ENCODE measurements at regions not wholly inside any gene's neighbourhood (a gene's known extent, or its start where the extent isn't known, plus 50 kb on each side); places are given as distances from the start of the nearest gene placed in this dataset.

DNA sequence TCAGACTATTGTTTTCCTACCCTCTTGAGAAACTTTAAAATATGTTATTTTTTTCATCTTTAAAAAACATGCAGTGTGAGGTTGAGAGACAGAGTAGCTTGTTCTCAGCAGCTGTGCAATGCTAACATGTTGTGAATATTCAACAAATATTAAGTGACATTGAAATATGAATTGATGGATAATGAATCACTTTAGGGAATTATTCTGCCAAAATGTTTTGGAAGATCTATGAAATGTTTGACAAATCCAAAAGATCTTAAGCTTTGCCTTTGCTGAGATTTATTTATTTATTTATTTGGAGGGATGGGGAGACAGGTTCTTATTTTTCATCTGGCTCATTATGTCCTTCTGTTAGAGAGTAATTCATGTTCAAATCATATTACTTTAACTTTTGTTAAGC, 680.1 kb upstream of the CXADR start:
- DNase-seq (no peak), FAIRE-seq (no peak)
- no peaks in the 10 kb centered on the region for H3K27me3 ChIP-seq (ENCODE audit: control insufficient read depth, insufficient read depth, low read length)
- intact Hi-C loops (cut with DNase I): no loop called here
- no peak overlapping the region for H3K27ac ChIP-seq (ENCODE audit: low read depth in 2 of 2, low read length in 2 of 2)
- no peaks in the 10 kb centered on the region for H3K9me3 ChIP-seq (ENCODE audit: control insufficient read depth in 2 of 3, insufficient read depth in 1 of 3, low read length in 3 of 3)
- no peaks in the 10 kb centered on the region for H3K4me1 ChIP-seq (ENCODE audit: control insufficient read depth in 2 of 3, insufficient read depth in 2 of 3, low read depth in 1 of 3, low read length in 3 of 3)
- H3K9ac ChIP-seq (ENCODE audit: low read length in 3 of 3): no peak overlapping the region
- H3K4me3 ChIP-seq (ENCODE audit: low read length in 3 of 3): no peak overlapping the region
- TF ChIP-seq, protein P1, sequence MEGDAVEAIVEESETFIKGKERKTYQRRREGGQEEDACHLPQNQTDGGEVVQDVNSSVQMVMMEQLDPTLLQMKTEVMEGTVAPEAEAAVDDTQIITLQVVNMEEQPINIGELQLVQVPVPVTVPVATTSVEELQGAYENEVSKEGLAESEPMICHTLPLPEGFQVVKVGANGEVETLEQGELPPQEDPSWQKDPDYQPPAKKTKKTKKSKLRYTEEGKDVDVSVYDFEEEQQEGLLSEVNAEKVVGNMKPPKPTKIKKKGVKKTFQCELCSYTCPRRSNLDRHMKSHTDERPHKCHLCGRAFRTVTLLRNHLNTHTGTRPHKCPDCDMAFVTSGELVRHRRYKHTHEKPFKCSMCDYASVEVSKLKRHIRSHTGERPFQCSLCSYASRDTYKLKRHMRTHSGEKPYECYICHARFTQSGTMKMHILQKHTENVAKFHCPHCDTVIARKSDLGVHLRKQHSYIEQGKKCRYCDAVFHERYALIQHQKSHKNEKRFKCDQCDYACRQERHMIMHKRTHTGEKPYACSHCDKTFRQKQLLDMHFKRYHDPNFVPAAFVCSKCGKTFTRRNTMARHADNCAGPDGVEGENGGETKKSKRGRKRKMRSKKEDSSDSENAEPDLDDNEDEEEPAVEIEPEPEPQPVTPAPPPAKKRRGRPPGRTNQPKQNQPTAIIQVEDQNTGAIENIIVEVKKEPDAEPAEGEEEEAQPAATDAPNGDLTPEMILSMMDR (IDR thresholded peaks at IDR 0.05; ENCODE audit: borderline replicate concordance, extremely low read depth, insufficient read depth): no peak
- H3K36me3 ChIP-seq (ENCODE audit: control insufficient read depth in 2 of 3, insufficient read depth in 3 of 3, low read length in 3 of 3): no peaks in the 10 kb centered on the region

DNA sequence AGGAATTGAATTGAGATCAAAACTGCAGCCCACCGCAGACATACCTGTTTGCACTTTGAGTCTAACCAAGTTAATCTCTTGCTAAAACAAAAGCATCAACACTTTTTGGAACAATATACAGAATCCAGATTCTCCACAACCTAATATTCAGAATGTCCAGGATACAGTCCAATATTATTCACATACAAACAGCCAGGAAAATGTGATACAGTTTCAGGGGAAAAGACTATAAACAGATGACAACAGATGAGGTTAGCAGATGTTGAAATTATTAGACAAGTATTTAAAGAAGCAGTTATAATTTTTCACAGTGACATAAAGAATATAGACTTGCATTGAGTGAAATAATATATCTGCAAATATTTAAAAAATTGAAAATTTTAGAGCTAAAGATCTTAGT, 678.1 kb upstream of the CXADR start:
- Histone ChIP-seq H3K9me3 (ENCODE audit: control insufficient read depth in 2 of 3, insufficient read depth in 1 of 3, low read length in 3 of 3) (no peaks in the 10 kb centered on the region), H3K36me3 (ENCODE audit: control insufficient read depth in 2 of 3, insufficient read depth in 3 of 3, low read length in 3 of 3) (no peaks in the 10 kb centered on the region), H3K9ac (ENCODE audit: low read length in 3 of 3) (no peak overlapping the region), H3K27ac (ENCODE audit: low read depth in 2 of 2, low read length in 2 of 2) (no peak overlapping the region), H3K4me1 (ENCODE audit: control insufficient read depth in 2 of 3, insufficient read depth in 2 of 3, low read depth in 1 of 3, low read length in 3 of 3) (no peaks in the 10 kb centered on the region), H3K27me3 (ENCODE audit: control insufficient read depth, insufficient read depth, low read length) (no peaks in the 10 kb centered on the region), H3K4me3 (ENCODE audit: low read length in 3 of 3) (no peak overlapping the region)
- intact Hi-C loops (cut with DNase I): no loop called here
- DNase-seq: no peak
- no peak for FAIRE-seq
- TF ChIP-seq, protein P1 (IDR thresholded peaks at IDR 0.05; ENCODE audit: borderline replicate concordance, extremely low read depth, insufficient read depth): no peak

DNA sequence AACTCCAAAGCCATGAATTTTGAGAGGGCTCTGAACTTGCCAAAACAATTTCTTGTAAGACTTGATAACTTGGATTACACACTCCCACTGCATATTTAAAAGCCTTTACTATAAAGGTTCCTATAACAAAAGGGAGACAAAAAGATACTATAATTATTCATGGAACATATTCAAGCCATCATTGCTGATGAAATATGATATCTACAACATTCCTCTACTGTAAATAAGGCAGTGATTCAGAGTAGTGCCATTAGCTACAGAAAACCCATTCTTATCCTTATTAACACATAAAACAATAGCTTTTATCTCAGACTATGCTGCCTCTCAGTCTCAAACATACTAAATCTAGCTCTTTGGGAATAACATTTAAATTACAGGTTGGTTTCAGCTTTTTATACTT, 675.5 kb upstream of the CXADR start:
- H3K9me3 ChIP-seq (ENCODE audit: control insufficient read depth in 2 of 3, insufficient read depth in 1 of 3, low read length in 3 of 3): no peaks in the 10 kb centered on the region
- no peaks in the 10 kb centered on the region for H3K4me1 ChIP-seq (ENCODE audit: control insufficient read depth in 2 of 3, insufficient read depth in 2 of 3, low read depth in 1 of 3, low read length in 3 of 3)
- intact Hi-C loops (cut with DNase I): no loop called here
- FAIRE-seq: no peak
- no peaks in the 10 kb centered on the region for H3K36me3 ChIP-seq (ENCODE audit: control insufficient read depth in 2 of 3, insufficient read depth in 3 of 3, low read length in 3 of 3)
- TF ChIP-seq, protein P1 (IDR thresholded peaks at IDR 0.05; ENCODE audit: borderline replicate concordance, extremely low read depth, insufficient read depth): no peak
- H3K9ac ChIP-seq (ENCODE audit: low read length in 3 of 3): no peak overlapping the region
- no peak overlapping the region for H3K4me3 ChIP-seq (ENCODE audit: low read length in 3 of 3)
- no peak overlapping the region for H3K27ac ChIP-seq (ENCODE audit: low read depth in 2 of 2, low read length in 2 of 2)
- H3K27me3 ChIP-seq (ENCODE audit: control insufficient read depth, insufficient read depth, low read length): no peaks in the 10 kb centered on the region
- no peak for DNase-seq

DNA sequence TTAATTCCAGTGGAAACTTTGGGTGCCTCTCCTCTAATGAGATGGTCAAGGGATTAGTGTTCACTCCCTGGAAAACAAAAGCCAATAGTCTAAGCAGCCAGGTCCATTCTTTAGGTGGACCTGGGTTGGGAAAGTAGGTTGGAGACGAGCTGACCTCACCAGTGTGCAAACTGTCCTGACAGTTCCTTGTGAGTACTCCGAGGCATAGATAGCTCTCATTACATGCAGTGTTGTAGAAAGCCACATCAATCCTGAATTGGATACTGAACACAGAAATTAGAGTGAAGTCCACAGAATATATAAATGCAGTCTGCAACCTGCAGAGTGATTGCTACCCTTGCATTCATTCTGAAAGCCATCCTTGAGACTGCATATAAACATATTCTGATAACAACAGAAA, 675.1 kb upstream of the CXADR start:
- H3K27me3 ChIP-seq (ENCODE audit: control insufficient read depth, insufficient read depth, low read length): no peaks in the 10 kb centered on the region
- FAIRE-seq (no peak), DNase-seq (no peak)
- no peaks in the 10 kb centered on the region for H3K4me1 ChIP-seq (ENCODE audit: control insufficient read depth in 2 of 3, insufficient read depth in 2 of 3, low read depth in 1 of 3, low read length in 3 of 3)
- TF ChIP-seq, protein P1 (IDR thresholded peaks at IDR 0.05; ENCODE audit: borderline replicate concordance, extremely low read depth, insufficient read depth): no peak
- no peaks in the 10 kb centered on the region for H3K36me3 ChIP-seq (ENCODE audit: control insufficient read depth in 2 of 3, insufficient read depth in 3 of 3, low read length in 3 of 3)
- no peak overlapping the region for H3K4me3 ChIP-seq (ENCODE audit: low read length in 3 of 3)
- H3K27ac ChIP-seq (ENCODE audit: low read depth in 2 of 2, low read length in 2 of 2): no peak overlapping the region
- no peak overlapping the region for H3K9ac ChIP-seq (ENCODE audit: low read length in 3 of 3)
- no peaks in the 10 kb centered on the region for H3K9me3 ChIP-seq (ENCODE audit: control insufficient read depth in 2 of 3, insufficient read depth in 1 of 3, low read length in 3 of 3)
- intact Hi-C loops (cut with DNase I): no loop called here
